ENCODE measurements at regions not wholly inside any gene's neighbourhood (a gene's known extent, or its start where the extent isn't known, plus 50 kb on each side); places are given as distances from the start of the nearest gene placed in this dataset.

DNA sequence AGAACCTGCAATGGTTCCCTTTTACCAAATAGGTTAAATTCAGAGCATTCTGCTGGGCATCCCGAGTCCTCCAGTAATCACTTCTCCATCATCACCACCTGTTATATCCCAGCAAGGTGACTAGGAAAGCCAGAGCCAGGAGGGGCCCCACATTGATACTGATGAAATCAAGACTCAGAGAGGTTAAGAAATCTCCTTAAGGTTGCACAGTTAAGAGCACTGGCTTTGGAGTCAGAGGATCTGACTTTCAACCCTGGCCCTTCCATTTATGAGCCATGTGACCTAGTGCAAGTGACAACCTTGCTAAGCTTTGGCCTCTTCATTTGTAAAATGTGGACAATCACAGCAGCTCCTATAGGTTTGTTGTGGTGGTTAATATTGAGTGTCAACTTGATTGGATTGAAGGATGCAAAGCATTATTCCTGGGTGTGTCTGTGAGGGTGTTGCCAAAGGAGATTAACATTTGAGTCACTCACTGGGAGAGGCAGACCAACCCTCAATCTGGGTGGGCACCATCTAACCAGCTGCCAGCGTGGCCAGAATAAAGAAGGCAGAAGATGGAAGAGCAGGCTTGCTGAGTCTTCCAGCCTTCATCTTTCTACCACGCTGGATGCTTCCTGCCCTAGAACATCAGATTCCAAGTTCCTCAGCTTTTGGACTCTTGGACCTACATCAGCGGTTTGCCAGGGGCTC lies 194.2 kb upstream of the ASIC2 start:
- H2BK120ac ChIP-seq (ENCODE audit: low read depth, low read length) = no peak overlapping the region
- no peaks in the 10 kb centered on the region for H3K4me1 ChIP-seq (ENCODE audit: control insufficient read depth, insufficient read depth, low read length)
- H2AFZ ChIP-seq (replicated peaks; ENCODE audit: low read length, poor library complexity) = no peak overlapping the region
- H2BK15ac ChIP-seq (ENCODE audit: low read depth, low read length) = no peak overlapping the region
- no peak overlapping the region for H3K4me2 ChIP-seq (ENCODE audit: low read depth, low read length)
- H3K27ac ChIP-seq (ENCODE audit: insufficient read depth, low read length) = no peak overlapping the region
- no peak overlapping the region for H4K91ac ChIP-seq (ENCODE audit: insufficient read depth, low read depth, low read length)
- no peaks in the 10 kb centered on the region for H3K36me3 ChIP-seq (ENCODE audit: control insufficient read depth, insufficient read depth, low read length)
- H3K27me3 ChIP-seq (ENCODE audit: control insufficient read depth, insufficient read depth, low read length) = no peaks in the 10 kb centered on the region
- H3K9ac ChIP-seq (ENCODE audit: low read depth, low read length) = no peak overlapping the region
- intact Hi-C loops (cut with micrococcal nuclease) (no loop called here), in situ Hi-C loops (cut with MboI; ENCODE audit: low sequenced_read_pairs) (no loop called here), dilution Hi-C loops (cut with HindIII; ENCODE audit: low sequenced_read_pairs, unreplicated experiment) (no loop called here)
- no peak overlapping the region for H3K4me3 ChIP-seq (ENCODE audit: insufficient read depth, low read depth, low read length)
- no peaks in the 10 kb centered on the region; the same call in 1 of the 2 replicates for H3K9me3 ChIP-seq (ENCODE audit: control insufficient read depth, insufficient read depth, low read length)
- H2AK9ac ChIP-seq (replicated peaks; ENCODE audit: low read depth, low read length, poor library complexity) = no peak overlapping the region
- no peak overlapping the region for H3K14ac ChIP-seq (replicated peaks; ENCODE audit: low read depth, low read length)
- H3K4ac ChIP-seq (ENCODE audit: low read depth, low read length) = no peak overlapping the region
- no peak overlapping the region for H4K5ac ChIP-seq (ENCODE audit: low read depth, low read length)
- no peak overlapping the region for H3K18ac ChIP-seq (ENCODE audit: low read depth, low read length)
- H2BK20ac ChIP-seq (ENCODE audit: low read depth, low read length) = no peak overlapping the region
- POLR2A ChIA-PET (ENCODE audit: unreplicated experiment) = no interaction called here
- no peak overlapping the region for H3K23ac ChIP-seq (ENCODE audit: low read depth, low read length)
- no peak overlapping the region for H2AK5ac ChIP-seq (ENCODE audit: low read depth, low read length)
- WGBS, 2 experiments (ENCODE audit: extremely low coverage in 2 of 2, insufficient read length in 1 of 2) = 70% methylated on average over 1 of the region's 4 CpGs; no CpG with 5 or more reads in 1 of the 2 experiments
- H4K20me1 ChIP-seq (ENCODE audit: insufficient read depth, low read length) = no peaks in the 10 kb centered on the region
- H3K79me1 ChIP-seq (ENCODE audit: low read depth in 1 of 2, low read length in 2 of 2) = no peaks in the 10 kb centered on the region
- DNase-seq (no peak), ATAC-seq (ENCODE audit: low read depth) (no peak)
- BruUV-seq (replicated peaks) = no TSS peak
- TF ChIP-seq NFE2L2 (IDR thresholded peaks at IDR 0.05; ENCODE audit: low read depth, low read length) = no peak
- TF ChIP-seq, protein P1, sequence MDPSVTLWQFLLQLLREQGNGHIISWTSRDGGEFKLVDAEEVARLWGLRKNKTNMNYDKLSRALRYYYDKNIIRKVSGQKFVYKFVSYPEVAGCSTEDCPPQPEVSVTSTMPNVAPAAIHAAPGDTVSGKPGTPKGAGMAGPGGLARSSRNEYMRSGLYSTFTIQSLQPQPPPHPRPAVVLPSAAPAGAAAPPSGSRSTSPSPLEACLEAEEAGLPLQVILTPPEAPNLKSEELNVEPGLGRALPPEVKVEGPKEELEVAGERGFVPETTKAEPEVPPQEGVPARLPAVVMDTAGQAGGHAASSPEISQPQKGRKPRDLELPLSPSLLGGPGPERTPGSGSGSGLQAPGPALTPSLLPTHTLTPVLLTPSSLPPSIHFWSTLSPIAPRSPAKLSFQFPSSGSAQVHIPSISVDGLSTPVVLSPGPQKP (IDR thresholded peaks at IDR 0.05; ENCODE audit: borderline replicate concordance, low read depth, low read length) = no peak
- TF ChIP-seq RFX5 (IDR thresholded peaks at IDR 0.05; ENCODE audit: low read depth, low read length) = no peak
- no peak for TF ChIP-seq BHLHE40 (IDR thresholded peaks at IDR 0.05; ENCODE audit: low read depth, low read length)
- no peak for TF ChIP-seq POLR2A (IDR thresholded peaks at IDR 0.05; ENCODE audit: low read depth, low read length)
- no peak for TF ChIP-seq MAZ (IDR thresholded peaks at IDR 0.05; ENCODE audit: borderline replicate concordance, low read depth, low read length)
- TF ChIP-seq CEBPB (IDR thresholded peaks at IDR 0.05; ENCODE audit: low read depth, low read length) = no peak
- no peak for TF ChIP-seq MAFK (IDR thresholded peaks at IDR 0.05; ENCODE audit: low read depth, low read length)
- TF ChIP-seq FOS (IDR thresholded peaks at IDR 0.05; ENCODE audit: low read depth, low read length) = no peak
- TF ChIP-seq, protein P2, sequence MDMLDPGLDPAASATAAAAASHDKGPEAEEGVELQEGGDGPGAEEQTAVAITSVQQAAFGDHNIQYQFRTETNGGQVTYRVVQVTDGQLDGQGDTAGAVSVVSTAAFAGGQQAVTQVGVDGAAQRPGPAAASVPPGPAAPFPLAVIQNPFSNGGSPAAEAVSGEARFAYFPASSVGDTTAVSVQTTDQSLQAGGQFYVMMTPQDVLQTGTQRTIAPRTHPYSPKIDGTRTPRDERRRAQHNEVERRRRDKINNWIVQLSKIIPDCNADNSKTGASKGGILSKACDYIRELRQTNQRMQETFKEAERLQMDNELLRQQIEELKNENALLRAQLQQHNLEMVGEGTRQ (IDR thresholded peaks at IDR 0.05; ENCODE audit: low read depth, low read length) = no peak
- TF ChIP-seq CHD1 (IDR thresholded peaks at IDR 0.05; ENCODE audit: low read depth, low read length) = no peak
- TF ChIP-seq, protein P3, sequence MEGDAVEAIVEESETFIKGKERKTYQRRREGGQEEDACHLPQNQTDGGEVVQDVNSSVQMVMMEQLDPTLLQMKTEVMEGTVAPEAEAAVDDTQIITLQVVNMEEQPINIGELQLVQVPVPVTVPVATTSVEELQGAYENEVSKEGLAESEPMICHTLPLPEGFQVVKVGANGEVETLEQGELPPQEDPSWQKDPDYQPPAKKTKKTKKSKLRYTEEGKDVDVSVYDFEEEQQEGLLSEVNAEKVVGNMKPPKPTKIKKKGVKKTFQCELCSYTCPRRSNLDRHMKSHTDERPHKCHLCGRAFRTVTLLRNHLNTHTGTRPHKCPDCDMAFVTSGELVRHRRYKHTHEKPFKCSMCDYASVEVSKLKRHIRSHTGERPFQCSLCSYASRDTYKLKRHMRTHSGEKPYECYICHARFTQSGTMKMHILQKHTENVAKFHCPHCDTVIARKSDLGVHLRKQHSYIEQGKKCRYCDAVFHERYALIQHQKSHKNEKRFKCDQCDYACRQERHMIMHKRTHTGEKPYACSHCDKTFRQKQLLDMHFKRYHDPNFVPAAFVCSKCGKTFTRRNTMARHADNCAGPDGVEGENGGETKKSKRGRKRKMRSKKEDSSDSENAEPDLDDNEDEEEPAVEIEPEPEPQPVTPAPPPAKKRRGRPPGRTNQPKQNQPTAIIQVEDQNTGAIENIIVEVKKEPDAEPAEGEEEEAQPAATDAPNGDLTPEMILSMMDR (conservative IDR thresholded peaks at IDR 0.05; ENCODE audit: low read depth, low read length) = no peak
- TF ChIP-seq MXI1 (IDR thresholded peaks at IDR 0.05; ENCODE audit: borderline replicate concordance, low read depth, low read length) = no peak
- no peak for TF ChIP-seq RCOR1 (IDR thresholded peaks at IDR 0.05; ENCODE audit: insufficient replicate concordance, low read length)
- TF ChIP-seq SMC3 (IDR thresholded peaks at IDR 0.05; ENCODE audit: low read depth, low read length) = no peak
- no peak for TF ChIP-seq RAD21 (IDR thresholded peaks at IDR 0.05; ENCODE audit: low read length)
- no peak overlapping the region for H2BK5ac ChIP-seq (ENCODE audit: low read depth, low read length, poor library complexity, severe bottlenecking)
- H4K8ac ChIP-seq (ENCODE audit: low read depth in 2 of 2, low read length in 2 of 2) = no peak overlapping the region
- H3K9me1 ChIP-seq (ENCODE audit: insufficient read depth, low read length) = no peaks in the 10 kb centered on the region
- CTCF ChIA-PET = no interaction called here
- no peak overlapping the region for H3K56ac ChIP-seq (ENCODE audit: extremely low read depth, insufficient read depth, low read length)

Measured in IMR-90 (cell line).